GM23338 (cell line): ENCODE measurements at regions not wholly inside any gene's neighbourhood (a gene's known extent, or its start where the extent isn't known, plus 50 kb on each side); places are given as distances from the start of the nearest gene placed in this dataset.

ENCODE experiments used
- ATAC-seq: fragments of 200-7000 bp; cut with Tn5 transposase; 3 replicates; pipeline ENCODE4 v1.9.1; 2020
- DNase-seq: peaks from one replicate; pipeline ENCODE4 v3.0.0-alpha.2; 2015; ENCODE audit warnings: low spot score
- H2AFZ ChIP-seq: fragments of 200-600 bp; sonication (generic); 2 replicates; pipeline ENCODE4 v1.8.0; 2016; ENCODE audit warnings: antibody characterized with exemption, mild to moderate bottlenecking, moderate library complexity
- H3F3A ChIP-seq: fragments of 200-600 bp; sonication (generic); replicated peaks from 2 replicates; pipeline ENCODE4 v1.8.0; 2017; ENCODE audit warnings: antibody characterized with exemption, mixed run types, low read depth
- H3K27ac ChIP-seq: fragments of 200-600 bp; sonication (generic); 2 replicates; pipeline ENCODE4 v1.6.1; 2016; ENCODE audit warnings: low read depth
- H3K27me3 ChIP-seq: fragments of 200-600 bp; sonication (generic); 2 replicates; pipeline ENCODE4 v1.8.0; 2016; ENCODE audit warnings: mild to moderate bottlenecking, mixed run types, moderate library complexity; ENCODE audit not compliant: insufficient read depth
- H3K36me3 ChIP-seq: fragments of 200-600 bp; sonication (generic); 2 replicates; pipeline ENCODE4 v1.8.0; 2016; ENCODE audit warnings: mild to moderate bottlenecking; ENCODE audit not compliant: insufficient read depth
- H3K4me1 ChIP-seq: fragments of 200-600 bp; sonication (generic); 2 replicates; pipeline ENCODE4 v1.8.0; 2016; ENCODE audit warnings: mild to moderate bottlenecking, moderate library complexity; ENCODE audit not compliant: insufficient read depth
- H3K4me2 ChIP-seq: fragments of 200-600 bp; sonication (generic); 2 replicates; pipeline ENCODE4 v1.7.1; 2017; ENCODE audit warnings: mixed run types
- H3K4me3 ChIP-seq: fragments of 200-600 bp; sonication (generic); 2 replicates; pipeline ENCODE4 v1.6.1; 2016; ENCODE audit warnings: mixed run types
- H3K79me2 ChIP-seq: fragments of 200-600 bp; sonication (generic); replicated peaks from 2 replicates; pipeline ENCODE4 v1.8.0; 2017; ENCODE audit warnings: mild to moderate bottlenecking; ENCODE audit not compliant: insufficient read depth
- H3K9me2 ChIP-seq: fragments of 200-600 bp; sonication (generic); 2 replicates; pipeline ENCODE4 v1.8.0; 2017; ENCODE audit not compliant: insufficient read depth
- H4K20me1 ChIP-seq: fragments of 200-600 bp; sonication (generic); replicated peaks from 2 replicates; pipeline ENCODE4 v1.8.0; 2017; ENCODE audit warnings: mild to moderate bottlenecking; ENCODE audit not compliant: insufficient read depth
- H3K27ac Mint-ChIP-seq: 2 replicates; pipeline ENCODE4 v1.8.0; 2020; ENCODE audit warnings: inconsistent platforms, mild to moderate bottlenecking, moderate library complexity, mixed read lengths
- H3K27me3 Mint-ChIP-seq: 3 replicates; pipeline ENCODE4 v1.8.0; 2022; ENCODE audit warnings: low read depth, mild to moderate bottlenecking, moderate library complexity, mixed read lengths, inconsistent platforms; ENCODE audit not compliant: insufficient read depth, poor library complexity
- H3K36me3 Mint-ChIP-seq: 3 replicates; pipeline ENCODE4 v1.8.0; 2021; ENCODE audit warnings: low read depth, mild to moderate bottlenecking, inconsistent platforms, moderate library complexity, mixed read lengths
- H3K4me1 Mint-ChIP-seq: 3 replicates; pipeline ENCODE4 v1.8.0; 2020; ENCODE audit warnings: mild to moderate bottlenecking, inconsistent platforms, mixed read lengths
- H3K4me3 Mint-ChIP-seq: 3 replicates; pipeline ENCODE4 v1.8.0; 2021; ENCODE audit warnings: moderate library complexity, mild to moderate bottlenecking, inconsistent platforms, mixed read lengths
- H3K9me3 Mint-ChIP-seq: 3 replicates; pipeline ENCODE4 v1.8.0; 2020; ENCODE audit warnings: moderate library complexity, mild to moderate bottlenecking, inconsistent platforms, mixed read lengths
- EZH2phosphoT487 ChIP-seq: fragments of 200-600 bp; sonication (generic); IDR thresholded peaks from one replicate; pipeline ENCODE4 v1.8.1; 2018; ENCODE audit warnings: antibody characterized with exemption; ENCODE audit not compliant: unreplicated experiment
- NANOG ChIP-seq: IDR thresholded peaks from 2 replicates; pipeline ENCODE4 v1.6.1; 2016; ENCODE audit warnings: antibody characterized with exemption, borderline replicate concordance
- POLR2AphosphoS5 ChIP-seq: IDR thresholded peaks from 2 replicates; pipeline ENCODE4 v1.6.1; 2016; ENCODE audit warnings: antibody characterized with exemption, low read depth
- ZNF114 ChIP-seq: fragments of 250-450 bp; sonication (Bioruptor Pico); IDR thresholded peaks from 2 replicates; pipeline ENCODE4 v1.5.0; 2020; ENCODE audit warnings: mild to moderate bottlenecking, moderate library complexity
- ZNF331 ChIP-seq: fragments of 250-450 bp; sonication (Bioruptor Pico); IDR thresholded peaks from 2 replicates; pipeline ENCODE4 v1.5.0; 2020; ENCODE audit warnings: low read depth, mild to moderate bottlenecking, moderate library complexity
- TF ChIP-seq, protein P1 (sequence below): fragments of 250-450 bp; sonication (Bioruptor Pico); IDR thresholded peaks from 2 replicates; pipeline ENCODE4 v1.5.0; 2020; ENCODE audit warnings: mild to moderate bottlenecking, moderate library complexity
- TF ChIP-seq, protein P2 (sequence below), 2 experiments: fragments of 200-600 bp in 1 of 2; sonication (generic) in 1 of 2; conservative IDR thresholded peaks; 2 replicates each; pipeline versions ENCODE4 v1.5.1 to v1.6.1; 2016 to 2017; ENCODE audit warnings: antibody characterized with exemption in 2 of 2, low read depth in 2 of 2, mild to moderate bottlenecking in 2 of 2, moderate library complexity in 1 of 2

DNA sequence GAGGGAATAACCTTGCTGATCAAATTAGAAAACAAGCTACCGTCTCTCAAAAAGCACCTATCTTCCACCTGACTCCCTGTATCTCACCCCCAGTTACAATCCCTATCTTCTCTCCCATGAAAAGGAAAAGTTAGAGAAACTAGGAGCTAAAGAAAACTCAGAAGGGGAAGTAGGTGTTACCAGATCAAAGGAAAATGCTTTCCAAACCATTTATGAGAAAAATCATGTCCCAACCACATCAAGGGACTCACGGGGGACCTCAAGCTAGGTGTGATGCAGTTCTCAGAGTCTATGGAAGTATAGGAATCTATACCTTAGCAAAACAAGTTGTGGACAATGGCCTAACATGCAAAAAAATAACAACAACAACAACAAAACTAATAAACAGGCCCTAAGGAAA is 135.5 kb upstream of the RMP24 start (continued):
- TF ChIP-seq, protein P1, sequence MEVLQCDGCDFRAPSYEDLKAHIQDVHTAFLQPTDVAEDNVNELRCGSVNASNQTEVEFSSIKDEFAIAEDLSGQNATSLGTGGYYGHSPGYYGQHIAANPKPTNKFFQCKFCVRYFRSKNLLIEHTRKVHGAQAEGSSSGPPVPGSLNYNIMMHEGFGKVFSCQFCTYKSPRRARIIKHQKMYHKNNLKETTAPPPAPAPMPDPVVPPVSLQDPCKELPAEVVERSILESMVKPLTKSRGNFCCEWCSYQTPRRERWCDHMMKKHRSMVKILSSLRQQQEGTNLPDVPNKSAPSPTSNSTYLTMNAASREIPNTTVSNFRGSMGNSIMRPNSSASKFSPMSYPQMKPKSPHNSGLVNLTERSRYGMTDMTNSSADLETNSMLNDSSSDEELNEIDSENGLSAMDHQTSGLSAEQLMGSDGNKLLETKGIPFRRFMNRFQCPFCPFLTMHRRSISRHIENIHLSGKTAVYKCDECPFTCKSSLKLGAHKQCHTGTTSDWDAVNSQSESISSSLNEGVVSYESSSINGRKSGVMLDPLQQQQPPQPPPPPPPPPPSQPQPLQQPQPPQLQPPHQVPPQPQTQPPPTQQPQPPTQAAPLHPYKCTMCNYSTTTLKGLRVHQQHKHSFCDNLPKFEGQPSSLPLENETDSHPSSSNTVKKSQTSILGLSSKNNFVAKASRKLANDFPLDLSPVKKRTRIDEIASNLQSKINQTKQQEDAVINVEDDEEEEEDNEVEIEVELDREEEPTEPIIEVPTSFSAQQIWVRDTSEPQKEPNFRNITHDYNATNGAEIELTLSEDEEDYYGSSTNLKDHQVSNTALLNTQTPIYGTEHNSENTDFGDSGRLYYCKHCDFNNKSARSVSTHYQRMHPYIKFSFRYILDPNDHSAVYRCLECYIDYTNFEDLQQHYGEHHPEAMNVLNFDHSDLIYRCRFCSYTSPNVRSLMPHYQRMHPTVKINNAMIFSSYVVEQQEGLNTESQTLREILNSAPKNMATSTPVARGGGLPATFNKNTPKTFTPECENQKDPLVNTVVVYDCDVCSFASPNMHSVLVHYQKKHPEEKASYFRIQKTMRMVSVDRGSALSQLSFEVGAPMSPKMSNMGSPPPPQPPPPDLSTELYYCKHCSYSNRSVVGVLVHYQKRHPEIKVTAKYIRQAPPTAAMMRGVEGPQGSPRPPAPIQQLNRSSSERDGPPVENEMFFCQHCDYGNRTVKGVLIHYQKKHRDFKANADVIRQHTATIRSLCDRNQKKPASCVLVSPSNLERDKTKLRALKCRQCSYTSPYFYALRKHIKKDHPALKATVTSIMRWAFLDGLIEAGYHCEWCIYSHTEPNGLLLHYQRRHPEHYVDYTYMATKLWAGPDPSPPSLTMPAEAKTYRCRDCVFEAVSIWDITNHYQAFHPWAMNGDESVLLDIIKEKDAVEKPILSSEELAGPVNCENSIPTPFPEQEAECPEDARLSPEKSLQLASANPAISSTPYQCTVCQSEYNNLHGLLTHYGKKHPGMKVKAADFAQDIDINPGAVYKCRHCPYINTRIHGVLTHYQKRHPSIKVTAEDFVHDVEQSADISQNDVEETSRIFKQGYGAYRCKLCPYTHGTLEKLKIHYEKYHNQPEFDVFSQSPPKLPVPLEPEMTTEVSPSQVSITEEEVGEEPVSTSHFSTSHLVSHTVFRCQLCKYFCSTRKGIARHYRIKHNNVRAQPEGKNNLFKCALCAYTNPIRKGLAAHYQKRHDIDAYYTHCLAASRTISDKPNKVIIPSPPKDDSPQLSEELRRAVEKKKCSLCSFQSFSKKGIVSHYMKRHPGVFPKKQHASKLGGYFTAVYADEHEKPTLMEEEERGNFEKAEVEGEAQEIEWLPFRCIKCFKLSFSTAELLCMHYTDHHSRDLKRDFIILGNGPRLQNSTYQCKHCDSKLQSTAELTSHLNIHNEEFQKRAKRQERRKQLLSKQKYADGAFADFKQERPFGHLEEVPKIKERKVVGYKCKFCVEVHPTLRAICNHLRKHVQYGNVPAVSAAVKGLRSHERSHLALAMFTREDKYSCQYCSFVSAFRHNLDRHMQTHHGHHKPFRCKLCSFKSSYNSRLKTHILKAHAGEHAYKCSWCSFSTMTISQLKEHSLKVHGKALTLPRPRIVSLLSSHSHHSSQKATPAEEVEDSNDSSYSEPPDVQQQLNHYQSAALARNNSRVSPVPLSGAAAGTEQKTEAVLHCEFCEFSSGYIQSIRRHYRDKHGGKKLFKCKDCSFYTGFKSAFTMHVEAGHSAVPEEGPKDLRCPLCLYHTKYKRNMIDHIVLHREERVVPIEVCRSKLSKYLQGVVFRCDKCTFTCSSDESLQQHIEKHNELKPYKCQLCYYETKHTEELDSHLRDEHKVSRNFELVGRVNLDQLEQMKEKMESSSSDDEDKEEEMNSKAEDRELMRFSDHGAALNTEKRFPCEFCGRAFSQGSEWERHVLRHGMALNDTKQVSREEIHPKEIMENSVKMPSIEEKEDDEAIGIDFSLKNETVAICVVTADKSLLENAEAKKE (CRISPR knock-in tag): no peak
- TF ChIP-seq POLR2AphosphoS5: no peak
- TF ChIP-seq, protein P2, sequence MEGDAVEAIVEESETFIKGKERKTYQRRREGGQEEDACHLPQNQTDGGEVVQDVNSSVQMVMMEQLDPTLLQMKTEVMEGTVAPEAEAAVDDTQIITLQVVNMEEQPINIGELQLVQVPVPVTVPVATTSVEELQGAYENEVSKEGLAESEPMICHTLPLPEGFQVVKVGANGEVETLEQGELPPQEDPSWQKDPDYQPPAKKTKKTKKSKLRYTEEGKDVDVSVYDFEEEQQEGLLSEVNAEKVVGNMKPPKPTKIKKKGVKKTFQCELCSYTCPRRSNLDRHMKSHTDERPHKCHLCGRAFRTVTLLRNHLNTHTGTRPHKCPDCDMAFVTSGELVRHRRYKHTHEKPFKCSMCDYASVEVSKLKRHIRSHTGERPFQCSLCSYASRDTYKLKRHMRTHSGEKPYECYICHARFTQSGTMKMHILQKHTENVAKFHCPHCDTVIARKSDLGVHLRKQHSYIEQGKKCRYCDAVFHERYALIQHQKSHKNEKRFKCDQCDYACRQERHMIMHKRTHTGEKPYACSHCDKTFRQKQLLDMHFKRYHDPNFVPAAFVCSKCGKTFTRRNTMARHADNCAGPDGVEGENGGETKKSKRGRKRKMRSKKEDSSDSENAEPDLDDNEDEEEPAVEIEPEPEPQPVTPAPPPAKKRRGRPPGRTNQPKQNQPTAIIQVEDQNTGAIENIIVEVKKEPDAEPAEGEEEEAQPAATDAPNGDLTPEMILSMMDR (conservative IDR thresholded peaks at IDR 0.05; ENCODE audit: low read depth in 2 of 2): no peak
- no peak for TF ChIP-seq ZNF331 (CRISPR knock-in tag)
- TF ChIP-seq EZH2phosphoT487: no peak

DNA sequence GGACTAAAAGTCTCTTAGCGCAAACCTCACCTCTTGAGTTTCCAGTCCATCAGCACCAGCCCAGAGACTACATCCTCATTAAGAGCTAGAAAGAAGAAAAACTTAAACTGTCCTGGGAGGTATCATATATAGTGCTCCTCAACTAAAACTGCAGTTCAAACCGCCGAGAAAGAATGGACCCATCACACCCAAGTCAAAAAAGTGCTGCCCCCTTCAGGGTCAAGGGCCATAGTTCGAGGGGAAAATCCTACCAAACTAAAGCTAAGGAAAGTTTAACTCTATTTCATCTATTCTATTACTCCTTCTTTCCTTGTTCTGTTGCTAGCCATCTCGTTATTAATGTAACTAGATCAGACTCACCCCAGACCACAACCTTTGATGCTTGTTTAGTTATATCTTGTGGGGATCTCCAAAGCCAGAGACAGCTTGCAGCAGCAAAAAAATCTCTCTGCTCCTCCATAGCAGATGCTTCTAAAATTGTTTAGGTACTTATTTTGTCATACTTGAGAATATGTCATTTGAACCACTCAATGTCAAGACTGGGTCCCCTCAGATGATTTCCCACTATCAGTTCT is 134.5 kb upstream of the RMP24 start:
- Mint-ChIP-seq H3K36me3 (peaks cover 60% of the 10 kb centered on the region), H3K4me1 (no peaks in the 10 kb centered on the region), H3K9me3 (peaks cover 58% of the 10 kb centered on the region), H3K27ac (no peak overlapping the region), H3K4me3 (no peak overlapping the region), H3K27me3 (peaks cover 2% of the 10 kb centered on the region)
- Histone ChIP-seq H3F3A (no peaks in the 10 kb centered on the region), H3K4me3 (no peak overlapping the region), H3K9me2 (0 out of 2 replicates have a peak, but pooled peaks cover 10% of the 10 kb centered on the region), H3K4me2 (no peak overlapping the region), H3K27ac (no peak overlapping the region), H2AFZ (no peak overlapping the region), H3K4me1 (0 out of 2 replicates have a peak, but pooled peaks cover 5% of the 10 kb centered on the region), H4K20me1 (no peaks in the 10 kb centered on the region), H3K27me3 (no peaks in the 10 kb centered on the region), H3K79me2 (no peaks in the 10 kb centered on the region), H3K36me3 (peaks cover 9% of the 10 kb centered on the region)
- TF ChIP-seq ZNF114: no peak
- TF ChIP-seq, protein P2 (conservative IDR thresholded peaks at IDR 0.05; ENCODE audit: low read depth in 2 of 2): peak; percentile 54 to 65
- no peak for TF ChIP-seq NANOG
- DNase-seq: peak; percentile 47
- ATAC-seq: no peak
